GM19043 (cell line): ENCODE measurements at regions not wholly inside any gene's neighbourhood (a gene's known extent, or its start where the extent isn't known, plus 50 kb on each side); places are given as distances from the start of the nearest gene placed in this dataset.
A peak's percentile ranks its signal among the peaks of the same experiment; 100 is the strongest.

ENCODE experiments used
- ATAC-seq: cut with Tn5 transposase; IDR thresholded peaks from one replicate; pipeline ENCODE4 v1.9.1; 2021; ENCODE audit warnings: low read depth; ENCODE audit not compliant: unreplicated experiment

DNA sequence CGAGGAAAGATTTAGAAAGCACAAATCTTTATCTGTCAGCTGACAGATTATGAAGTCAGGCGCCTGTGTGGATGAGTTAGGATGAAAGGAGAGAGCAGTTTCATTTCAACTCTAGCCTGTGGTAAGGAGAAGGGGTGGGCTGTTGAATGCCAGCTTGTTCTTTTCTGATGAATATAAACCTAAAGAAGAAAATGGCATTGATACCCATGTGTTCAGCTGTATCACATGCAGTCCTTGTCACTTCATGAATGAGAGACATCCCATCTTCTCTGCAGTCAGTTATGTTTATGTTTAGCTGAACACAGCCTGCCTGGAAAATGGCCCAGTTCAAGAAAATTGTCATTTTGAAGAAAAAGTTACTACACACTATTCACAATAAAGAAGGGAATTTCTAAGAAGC lies 345.7 kb upstream of the RBMS3 start:
- no peak for ATAC-seq

DNA sequence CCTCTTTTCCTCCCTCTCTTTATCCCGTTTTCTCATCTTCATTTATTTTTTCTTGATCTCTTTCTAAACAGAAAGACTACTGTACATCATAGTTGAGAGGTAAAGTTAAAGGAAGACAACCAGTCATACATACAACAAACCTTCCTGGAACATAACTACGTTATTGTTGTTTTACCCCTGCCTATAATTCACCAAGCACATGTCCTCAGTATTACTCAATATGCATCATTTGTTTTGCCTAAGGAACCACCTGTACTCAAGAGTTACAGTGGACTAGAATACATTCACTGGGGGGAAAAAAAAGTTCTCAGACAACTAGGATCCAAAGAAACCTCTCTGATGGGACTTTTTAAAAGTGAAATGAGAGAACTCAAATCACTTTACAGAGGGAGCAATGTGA lies 344.7 kb upstream of the RBMS3 start:
- ATAC-seq, result no peak

DNA sequence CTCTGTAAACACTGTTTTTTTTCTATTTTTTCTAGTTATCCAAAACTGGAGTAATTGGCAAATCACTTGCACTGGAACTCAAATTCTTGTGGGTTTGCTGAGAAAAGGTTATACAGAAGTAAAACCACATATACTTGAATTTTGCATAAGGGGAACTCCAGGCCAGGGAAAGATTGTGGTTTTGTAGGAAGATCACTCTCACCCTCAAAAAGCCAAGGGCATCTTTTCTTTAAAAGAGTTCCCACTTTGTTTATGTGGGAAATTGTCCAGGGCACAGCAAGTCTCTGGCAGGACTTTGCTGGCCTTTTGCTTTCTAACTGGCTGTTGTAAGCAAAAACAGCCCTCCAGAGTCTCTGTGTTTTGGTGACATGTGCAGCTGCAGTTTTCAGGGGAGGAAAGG lies 340.3 kb upstream of the RBMS3 start:
- ATAC-seq, result peak; percentile 78

DNA sequence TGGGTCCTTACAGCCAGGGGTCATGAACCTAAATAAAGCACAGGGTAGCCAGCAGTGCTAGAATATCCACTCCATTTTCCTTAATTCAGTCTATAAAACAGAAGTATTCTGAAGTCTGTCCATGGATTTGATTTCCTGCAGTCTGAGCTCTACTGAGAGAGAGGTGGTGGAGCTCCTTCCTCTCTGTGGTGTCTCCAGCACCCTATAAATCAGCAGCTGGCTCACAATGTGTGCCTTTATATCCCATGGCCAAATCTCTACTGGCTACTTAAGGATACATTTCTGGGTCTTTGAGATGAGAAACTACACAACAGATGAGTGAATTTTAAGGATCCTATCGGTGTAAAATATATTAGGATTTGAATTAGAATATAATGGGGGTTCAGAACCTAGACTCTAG lies 339.9 kb upstream of the RBMS3 start:
- ATAC-seq, result no peak

DNA sequence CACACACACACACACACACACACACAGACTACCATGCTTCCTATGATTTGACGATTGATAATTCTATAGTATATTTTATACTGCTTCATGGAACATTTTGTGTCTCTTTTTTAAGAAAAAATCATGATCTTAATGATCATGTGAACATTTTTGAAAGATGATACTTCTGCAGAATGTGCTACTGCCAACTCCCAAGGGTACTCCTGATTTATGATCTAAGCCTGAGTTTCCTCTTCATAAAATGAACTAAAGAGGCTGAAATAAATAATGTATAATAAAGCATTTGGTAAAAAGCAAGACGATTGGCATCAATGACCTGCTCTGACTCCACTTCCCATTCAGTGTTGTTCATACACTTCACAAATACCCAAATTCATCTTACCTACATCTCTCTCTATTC lies 333.8 kb upstream of the RBMS3 start:
- ATAC-seq, result no peak

DNA sequence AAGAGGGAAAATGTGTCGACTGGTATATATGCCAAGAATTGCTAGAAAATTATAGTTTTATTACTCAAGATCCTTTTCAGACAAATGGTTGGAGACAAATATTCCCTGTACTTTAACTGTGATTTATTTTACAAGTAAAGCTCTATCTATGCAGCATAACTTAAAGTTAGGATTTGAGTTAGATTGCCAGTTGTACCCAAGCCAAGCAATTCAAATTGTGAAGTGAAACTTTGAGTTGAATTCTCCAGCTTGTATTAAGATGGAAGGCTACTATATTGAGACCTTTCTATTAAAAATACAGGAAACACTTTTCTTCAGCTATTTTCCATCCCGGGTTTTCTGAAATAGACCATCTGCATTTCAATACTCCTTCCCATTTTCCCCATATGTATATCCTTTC lies 333.1 kb upstream of the RBMS3 start:
- no peak for ATAC-seq

DNA sequence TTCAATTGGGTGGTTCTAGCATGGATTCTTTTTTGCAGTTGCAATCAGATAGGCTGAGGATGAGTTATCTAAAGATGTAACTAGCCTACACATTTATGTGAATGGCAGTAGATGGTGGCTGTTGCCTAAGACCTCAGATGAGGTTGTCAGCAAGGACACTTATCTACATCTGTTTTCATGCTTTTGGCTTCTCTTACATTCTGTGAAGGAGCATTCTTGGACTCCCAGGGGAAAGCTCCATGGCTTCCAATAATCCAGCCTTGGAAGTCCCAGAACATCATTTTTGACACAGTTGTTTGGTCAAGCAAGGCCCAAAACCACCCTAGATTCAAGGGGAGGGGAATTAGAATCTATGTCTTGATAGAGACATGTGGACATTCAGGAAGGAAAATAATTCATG lies 332.2 kb upstream of the RBMS3 start:
- no peak for ATAC-seq

DNA sequence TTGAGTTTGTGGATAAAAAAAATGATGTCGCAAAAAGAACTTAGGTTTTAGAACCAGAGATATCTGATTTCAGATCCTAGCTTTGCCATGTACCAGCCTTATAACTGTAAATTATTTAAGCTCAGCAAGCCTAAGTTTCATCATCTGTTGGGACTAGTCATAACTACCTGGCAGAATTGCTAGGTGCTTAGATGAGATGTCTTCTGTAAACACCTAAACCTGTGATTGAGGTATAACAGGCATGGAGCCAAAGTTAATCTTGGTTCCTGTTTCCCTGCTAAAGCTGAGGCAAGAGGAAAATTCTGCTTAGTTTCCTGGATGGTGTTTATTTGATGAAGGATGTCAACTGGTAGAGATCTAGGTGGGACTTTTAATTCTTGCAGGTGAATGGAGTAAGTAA lies 331.3 kb upstream of the RBMS3 start:
- ATAC-seq, result no peak

DNA sequence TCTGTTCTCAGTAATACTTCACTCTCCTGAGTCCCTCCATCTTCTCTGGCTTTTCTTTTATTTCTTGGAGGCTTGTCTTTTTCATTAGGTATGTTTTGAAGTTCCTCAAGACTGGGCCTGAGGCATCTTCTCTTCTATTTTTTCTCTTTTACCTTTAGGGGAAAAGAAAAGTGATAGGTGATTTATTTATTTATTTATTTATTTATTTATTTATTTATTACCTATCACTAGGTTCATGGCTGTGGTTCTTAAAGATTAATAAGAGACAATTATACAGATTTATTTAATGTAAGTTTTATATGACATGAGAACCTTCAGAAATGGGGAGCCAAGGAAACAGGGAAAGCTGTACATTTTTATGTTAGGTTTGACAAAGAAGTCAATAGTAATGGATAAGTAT lies 330.3 kb upstream of the RBMS3 start:
- no peak for ATAC-seq

DNA sequence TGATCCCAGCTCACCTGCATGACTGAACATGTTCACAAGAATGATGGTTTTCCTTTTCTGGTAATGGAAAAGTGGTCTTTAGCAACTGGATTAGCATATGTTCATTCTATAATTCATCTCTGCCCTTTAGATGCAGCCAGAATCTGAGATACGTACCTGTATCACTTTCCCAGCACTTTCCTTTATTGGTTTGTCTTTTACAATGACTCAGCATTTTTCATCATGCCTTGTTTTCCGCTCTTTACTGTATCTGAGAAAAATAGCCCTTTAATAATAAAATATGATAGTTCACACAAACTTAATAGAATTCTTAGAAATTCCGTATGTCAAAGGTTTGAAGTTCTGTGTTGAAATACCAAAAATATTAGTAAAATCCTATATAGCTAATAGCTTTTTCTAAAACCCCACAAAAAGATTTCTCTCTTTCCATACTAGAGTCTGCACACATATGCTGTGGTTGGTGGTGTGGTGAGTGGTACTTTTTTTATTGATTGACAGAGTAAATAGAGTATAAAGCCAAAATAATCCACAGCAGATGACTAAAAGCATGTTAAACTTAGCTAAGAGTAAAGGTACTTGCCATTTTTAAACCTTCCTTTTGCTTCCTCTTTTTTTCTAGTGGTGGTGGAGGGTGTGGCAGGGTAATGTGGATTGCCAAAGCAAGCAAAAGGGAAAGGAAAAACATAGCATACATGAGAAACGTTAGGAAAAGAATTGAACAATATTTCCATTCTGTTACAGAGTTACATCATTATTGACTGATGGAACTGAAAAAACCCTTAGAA lies 328.9 kb upstream of the RBMS3 start:
- ATAC-seq, result no peak

DNA sequence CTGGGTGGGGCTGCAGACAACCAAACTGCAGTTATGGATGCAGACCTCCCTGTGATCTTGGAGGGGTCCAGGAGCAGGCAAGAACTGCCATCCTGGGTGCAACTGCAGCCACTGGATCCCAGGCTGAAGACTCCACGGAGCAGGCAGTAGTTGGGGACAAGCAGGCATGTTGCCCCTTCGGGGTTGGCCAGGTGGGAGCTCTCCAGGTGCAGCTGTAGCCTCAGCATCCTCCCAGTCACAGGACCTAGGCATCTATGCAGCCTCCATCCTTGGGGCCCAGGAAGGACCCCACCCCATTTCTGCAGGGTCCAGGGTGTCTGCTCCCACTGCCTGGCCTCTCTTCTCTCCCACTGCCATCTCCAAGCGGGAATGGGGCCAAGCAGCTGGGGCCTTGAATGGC lies 322.2 kb upstream of the RBMS3 start:
- no peak for ATAC-seq

DNA sequence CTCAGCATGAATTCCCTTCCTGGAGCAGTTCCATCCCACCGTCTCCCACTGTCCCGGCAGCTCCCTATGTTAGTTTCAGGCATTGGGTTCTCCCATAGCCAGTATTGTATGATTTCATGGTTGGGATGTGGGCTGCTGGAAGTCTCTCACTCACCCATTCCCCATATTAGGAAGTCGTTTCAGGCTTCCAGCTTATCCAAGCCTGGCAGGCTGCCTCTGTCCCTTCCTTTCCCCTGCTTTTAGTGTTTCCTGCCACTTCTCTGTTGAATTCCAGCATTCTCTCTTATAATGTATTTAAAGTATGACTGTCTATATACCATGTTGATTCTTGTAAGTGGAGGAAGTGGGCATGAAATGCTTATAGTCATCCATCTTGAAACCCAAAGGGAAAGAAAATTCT lies 309.7 kb upstream of the RBMS3 start:
- no peak for ATAC-seq

DNA sequence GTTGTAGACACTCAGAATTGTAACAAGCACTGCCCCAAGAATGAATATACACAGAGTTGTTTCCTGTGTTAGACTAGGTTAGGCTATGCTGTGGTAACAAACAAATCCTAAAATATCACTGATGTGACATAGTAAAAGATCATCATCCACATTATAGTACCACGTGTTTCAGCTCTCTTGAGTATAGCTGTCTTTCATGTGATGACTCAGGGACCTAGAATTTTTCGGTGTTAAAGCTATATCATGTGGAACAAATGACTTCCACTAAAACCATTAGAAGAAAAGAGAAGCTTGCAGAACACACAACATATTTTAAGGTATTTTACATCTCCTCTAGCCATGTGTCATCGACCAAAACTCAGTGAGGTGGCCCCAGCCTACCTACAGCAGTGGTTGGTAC lies 307.9 kb upstream of the RBMS3 start:
- no peak for ATAC-seq

DNA sequence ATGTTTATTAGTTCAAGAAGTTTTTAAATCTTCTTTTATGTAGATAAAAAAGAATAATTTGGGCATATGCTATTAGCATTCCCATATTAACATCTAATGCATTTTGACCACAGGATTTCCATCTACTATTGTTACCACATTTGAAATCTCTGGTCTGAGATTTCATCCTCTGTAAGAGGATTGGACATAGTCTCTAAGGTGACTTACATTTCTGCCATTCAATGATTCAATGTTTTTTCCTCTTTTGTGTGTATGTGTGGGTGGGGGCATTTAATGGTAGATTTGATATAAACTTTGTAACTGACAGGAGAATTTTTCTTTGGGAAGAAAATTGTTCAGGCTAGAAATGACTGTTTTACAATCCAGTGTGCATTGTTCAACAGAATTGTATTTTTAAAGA lies 307.3 kb upstream of the RBMS3 start:
- no peak for ATAC-seq

DNA sequence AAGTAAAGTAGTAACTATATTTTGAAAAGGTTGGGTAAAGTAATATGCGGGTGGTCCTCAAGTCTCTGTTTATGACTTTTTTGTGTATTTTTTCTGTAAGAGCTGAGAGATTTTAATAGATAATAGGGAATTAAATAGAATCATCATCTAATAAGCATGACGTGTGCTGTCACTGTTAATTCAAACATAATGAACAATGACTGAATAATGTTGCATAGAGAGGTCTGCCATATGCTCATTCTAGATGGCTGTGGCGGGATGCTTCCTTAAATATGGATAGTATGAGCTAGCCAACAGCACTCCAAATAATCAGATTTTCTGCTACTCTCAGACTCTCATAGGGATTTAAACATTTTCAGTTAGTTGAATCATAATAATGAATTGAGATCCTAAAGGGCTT lies 302.8 kb upstream of the RBMS3 start:
- no peak for ATAC-seq

DNA sequence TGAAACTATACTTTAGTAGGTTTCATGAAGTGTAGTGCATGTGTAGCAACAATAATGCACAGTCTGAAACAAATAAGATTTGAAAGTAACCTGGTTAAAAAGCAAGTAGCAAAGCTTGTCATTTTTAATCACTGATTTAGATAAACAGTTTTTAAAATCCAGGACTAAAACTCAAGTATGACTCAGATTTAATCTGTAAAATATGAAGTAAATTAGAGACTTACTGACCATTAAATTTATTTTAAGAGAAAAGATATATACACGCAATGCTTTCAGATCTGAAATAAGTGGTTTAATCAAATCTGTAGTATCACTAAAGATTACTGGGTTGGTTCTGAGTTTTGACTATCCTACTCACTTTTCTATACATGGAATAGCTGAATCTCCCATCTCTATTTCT lies 300.7 kb upstream of the RBMS3 start:
- ATAC-seq, result no peak

DNA sequence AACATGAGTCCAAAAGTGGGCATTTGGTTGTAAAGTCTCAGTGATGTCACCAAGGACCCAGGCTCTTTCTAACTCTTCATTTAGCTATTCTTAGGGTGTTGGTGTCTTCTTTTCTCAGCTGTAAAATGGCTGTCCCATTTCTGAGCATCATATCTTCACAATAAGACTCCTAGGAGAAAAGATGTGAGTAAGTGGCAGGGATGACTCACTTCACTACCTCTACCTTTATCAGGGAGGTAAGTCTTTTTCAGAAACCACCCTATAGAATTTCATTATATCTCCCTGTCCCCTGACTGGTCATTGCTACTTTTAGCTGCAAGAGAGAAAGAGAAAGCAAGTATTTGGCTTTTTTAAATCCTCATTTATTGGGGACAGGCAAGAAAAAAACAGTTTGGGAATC lies 300.2 kb upstream of the RBMS3 start:
- no peak for ATAC-seq

DNA sequence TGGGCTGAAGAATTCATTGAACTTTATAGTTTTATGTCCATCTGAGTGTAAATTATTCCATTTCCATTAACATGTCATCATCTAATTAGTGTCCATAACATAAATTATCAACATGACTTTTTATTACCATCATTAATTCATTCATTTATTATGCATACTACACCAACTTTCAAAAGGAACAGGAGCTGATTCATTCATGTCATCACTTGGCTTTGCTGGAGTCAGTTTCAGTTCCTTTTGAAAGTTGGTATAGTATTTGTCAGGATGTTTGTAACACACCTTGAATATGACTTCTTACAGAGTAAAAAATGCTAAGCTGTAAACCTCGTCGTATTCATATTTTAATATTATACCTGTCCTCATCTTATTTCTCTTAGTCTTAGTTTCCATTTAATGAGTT lies 298.0 kb upstream of the RBMS3 start:
- peak; percentile 78 for ATAC-seq

DNA sequence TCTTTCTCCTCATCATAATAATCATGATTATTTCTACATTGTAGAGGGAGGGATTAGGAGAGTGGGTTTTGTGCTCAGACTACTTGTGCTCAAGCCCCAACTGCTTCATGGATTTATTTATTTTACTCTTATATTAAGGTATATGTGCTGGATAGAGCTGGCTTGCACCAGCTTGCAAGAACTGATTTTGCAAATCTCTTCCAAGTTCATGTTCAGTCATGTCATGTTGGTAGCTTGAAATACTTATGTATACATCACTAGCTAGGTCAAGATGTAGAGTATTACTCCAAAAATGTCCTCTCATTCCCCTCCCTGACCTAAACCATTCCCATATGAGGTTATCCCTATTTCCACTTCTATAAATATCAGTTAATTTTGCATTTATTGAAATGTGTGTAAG lies 293.9 kb upstream of the RBMS3 start:
- no peak for ATAC-seq

DNA sequence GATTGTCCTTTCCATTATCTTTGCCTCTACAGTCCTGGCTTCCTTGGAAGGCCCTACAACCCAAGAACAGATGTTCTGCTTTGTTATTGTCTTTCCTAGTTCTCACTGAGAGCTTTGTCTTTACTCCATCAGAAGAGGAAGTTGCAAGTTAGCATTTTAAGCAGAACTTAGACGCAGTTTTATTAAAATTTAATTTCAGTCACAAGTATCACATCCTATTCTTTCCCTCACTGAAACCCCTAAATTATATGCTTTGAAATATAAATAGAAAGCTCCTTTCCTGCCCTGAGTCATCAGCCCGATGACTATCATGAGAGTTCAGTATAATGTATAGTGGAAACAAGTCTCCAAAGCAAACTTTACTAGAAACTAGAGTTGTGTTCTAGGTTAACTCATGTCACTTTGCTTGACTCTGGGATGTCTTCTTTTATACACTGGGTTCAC lies 291.2 kb upstream of the RBMS3 start:
- peak; percentile 86 for ATAC-seq

DNA sequence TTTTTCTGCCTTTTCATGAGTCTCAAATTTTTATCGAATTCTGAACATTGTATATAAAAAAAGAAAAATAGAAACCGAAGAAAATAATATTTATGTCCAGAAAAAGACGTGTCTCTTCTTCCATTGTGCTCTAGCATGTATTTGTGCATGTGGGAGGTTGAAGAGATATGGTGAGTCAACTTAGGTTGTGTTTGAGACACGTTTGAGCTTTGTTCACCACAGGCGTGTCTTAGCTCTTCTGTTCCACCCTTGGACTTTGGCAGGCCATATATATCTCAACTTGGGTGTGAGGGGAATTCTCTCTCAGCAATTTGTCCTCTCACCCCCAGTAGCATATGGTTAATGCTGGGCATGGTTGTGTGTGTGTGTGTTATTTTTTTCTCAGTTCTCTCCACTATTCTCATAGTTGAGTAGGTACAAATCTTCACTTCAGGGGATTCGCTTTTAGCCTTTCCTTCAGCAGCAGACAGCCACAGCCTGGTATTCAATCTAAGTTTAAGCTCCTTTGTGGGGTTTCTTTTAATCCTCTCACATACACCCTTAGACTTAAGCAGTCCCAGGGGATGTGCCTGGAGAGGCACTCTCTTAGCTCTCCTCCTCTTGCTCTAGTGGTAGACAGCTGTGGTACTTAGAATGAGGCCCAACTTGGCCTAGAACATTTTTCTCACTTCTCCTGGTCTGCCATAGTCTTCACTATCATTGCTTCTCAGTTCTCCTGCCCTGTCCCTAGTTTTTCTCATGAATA lies 286.5 kb upstream of the RBMS3 start:
- ATAC-seq, result no peak

DNA sequence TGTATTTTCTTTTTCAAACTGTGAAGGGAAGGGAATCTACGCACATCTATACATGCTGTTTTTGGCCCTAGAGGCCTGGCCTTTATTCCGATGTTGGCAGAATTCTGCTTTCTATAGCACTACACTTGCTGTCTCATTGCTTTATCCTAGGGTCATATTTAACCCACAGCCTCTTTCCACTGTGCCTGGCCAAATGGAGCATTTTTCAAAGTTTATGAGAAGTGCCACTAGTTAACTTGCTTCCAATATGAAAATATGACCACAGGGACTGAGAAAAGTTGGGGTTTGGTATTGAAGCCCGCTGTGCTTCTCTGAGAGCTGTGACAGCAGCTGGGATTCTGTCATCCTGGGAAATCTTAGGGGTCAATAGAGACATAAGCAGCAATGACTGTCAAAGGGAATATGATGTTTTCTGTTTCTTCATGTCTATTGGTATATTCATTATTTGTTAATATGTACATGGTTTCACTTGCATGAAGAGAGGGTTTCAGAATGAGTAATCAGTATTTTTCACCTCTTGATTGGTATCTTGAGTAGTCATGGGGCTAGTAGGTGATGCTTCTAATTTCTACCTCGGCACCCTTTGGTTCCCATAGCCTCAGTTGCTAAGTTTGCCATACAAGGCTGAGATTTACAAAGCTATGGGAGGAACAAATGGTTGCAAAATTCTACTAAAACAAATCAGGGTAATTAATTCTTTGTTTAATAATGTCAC lies 275.8 kb upstream of the RBMS3 start:
- peak; percentile 98 for ATAC-seq
